Osteocyte (in vitro differentiated cells): ENCODE measurements at regions not wholly inside any gene's neighbourhood (a gene's known extent, or its start where the extent isn't known, plus 50 kb on each side); places are given as distances from the start of the nearest gene placed in this dataset.

Experiments
- DNase-seq: peaks from one replicate; pipeline ENCODE4 v3.0.0; 2021; ENCODE audit warnings: mixed read lengths; ENCODE audit not compliant: unreplicated experiment; ENCODE audit errors: extremely low spot score
- H3K27ac Mint-ChIP-seq: one replicate; pipeline ENCODE4 v1.8.0; 2021; ENCODE audit warnings: mild to moderate bottlenecking, mixed read lengths; ENCODE audit not compliant: unreplicated experiment
- H3K27me3 Mint-ChIP-seq: one replicate; pipeline ENCODE4 v1.8.0; 2021; ENCODE audit warnings: mixed read lengths; ENCODE audit not compliant: unreplicated experiment
- H3K36me3 Mint-ChIP-seq: one replicate; pipeline ENCODE4 v1.8.0; 2021; ENCODE audit warnings: mixed read lengths; ENCODE audit not compliant: unreplicated experiment
- H3K4me1 Mint-ChIP-seq: one replicate; pipeline ENCODE4 v1.8.0; 2021; ENCODE audit warnings: mixed read lengths; ENCODE audit not compliant: unreplicated experiment
- H3K4me3 Mint-ChIP-seq: one replicate; pipeline ENCODE4 v1.8.0; 2021; ENCODE audit warnings: mild to moderate bottlenecking, moderate library complexity, mixed read lengths; ENCODE audit not compliant: unreplicated experiment
- H3K9me3 Mint-ChIP-seq: one replicate; pipeline ENCODE4 v1.8.0; 2021; ENCODE audit warnings: mixed read lengths; ENCODE audit not compliant: unreplicated experiment
- CTCF ChIP-seq: fragments of 200-600 bp; sonication (generic); IDR thresholded peaks from 2 replicates; pipeline ENCODE4 v1.5.0; 2021; ENCODE audit warnings: antibody characterized with exemption, mild to moderate bottlenecking, moderate library complexity

- no peaks in the 10 kb centered on the region for H3K36me3 Mint-ChIP-seq
- no peak overlapping the region for H3K27ac Mint-ChIP-seq
Observed at GRCh38 chr1:237953238-237953637, 62.5 kb upstream of the ZP4 start.

More at GRCh38 chr1:237953238-237953637, 62.5 kb upstream of the ZP4 start:
- H3K4me3 Mint-ChIP-seq, result no peak overlapping the region
- no peaks in the 10 kb centered on the region for H3K9me3 Mint-ChIP-seq
- TF ChIP-seq CTCF, result no peak
- H3K27me3 Mint-ChIP-seq, result no peaks in the 10 kb centered on the region
- H3K4me1 Mint-ChIP-seq, result no peaks in the 10 kb centered on the region
- no peak for DNase-seq
